Stimulated activated CD4-positive, alpha-beta T cell treated with anti-CD3 and anti-CD28 coated beads, Interleukin-12 subunit alpha, Interleukin-12 subunit beta, amount 100 ng/mL, for 48 hours (primary cell): ENCODE measurements at regions not wholly inside any gene's neighbourhood (a gene's known extent, or its start where the extent isn't known, plus 50 kb on each side); places are given as distances from the start of the nearest gene placed in this dataset.

Source experiments
- DNase-seq, 3 donors: peaks; one replicate each; pipeline ENCODE4 v3.0.0-alpha.2; 2020; ENCODE audit warnings: low read depth in 2 of 3, low spot score in 1 of 3

- no peak for DNase-seq
Observed at GRCh38 chr6:150536835-150537234, 62.9 kb upstream of the PLEKHG1 start.

GRCh38 chr6:150537491-150537890 is 62.2 kb upstream of the PLEKHG1 start:
- no peak for DNase-seq

GRCh38 chr6:150537893-150538292 is 61.8 kb upstream of the PLEKHG1 start:
- DNase-seq = no peak

GRCh38 chr6:150539111-150539510 is 60.6 kb upstream of the PLEKHG1 start:
- DNase-seq = no peak

- no peak for DNase-seq
Observed at GRCh38 chr6:150539568-150539967, 60.1 kb upstream of the PLEKHG1 start.

GRCh38 chr6:150541576-150541975 is 58.1 kb upstream of the PLEKHG1 start:
- no peak for DNase-seq

GRCh38 chr6:150543178-150543577 is 56.5 kb upstream of the PLEKHG1 start:
- no peak for DNase-seq

GRCh38 chr6:150544793-150545192 is 54.9 kb upstream of the PLEKHG1 start:
- DNase-seq = no peak

GRCh38 chr6:150546457-150546856 is 53.2 kb upstream of the PLEKHG1 start:
- DNase-seq = no peak

- DNase-seq = no peak
Observed at GRCh38 chr6:150547502-150548222, 52.0 kb upstream of the PLEKHG1 start.

- DNase-seq = no peak
Observed at GRCh38 chr6:150548330-150548729, 51.4 kb upstream of the PLEKHG1 start.

GRCh38 chr6:150549007-150549406 is 50.7 kb upstream of the PLEKHG1 start:
- DNase-seq = no peak

GRCh38 chr6:150549674-150550101 is 50.0 kb upstream of the PLEKHG1 start:
- no peak for DNase-seq
